ENCODE measurements at regions not wholly inside any gene's neighbourhood (a gene's known extent, or its start where the extent isn't known, plus 50 kb on each side); places are given as distances from the start of the nearest gene placed in this dataset.

DNA sequence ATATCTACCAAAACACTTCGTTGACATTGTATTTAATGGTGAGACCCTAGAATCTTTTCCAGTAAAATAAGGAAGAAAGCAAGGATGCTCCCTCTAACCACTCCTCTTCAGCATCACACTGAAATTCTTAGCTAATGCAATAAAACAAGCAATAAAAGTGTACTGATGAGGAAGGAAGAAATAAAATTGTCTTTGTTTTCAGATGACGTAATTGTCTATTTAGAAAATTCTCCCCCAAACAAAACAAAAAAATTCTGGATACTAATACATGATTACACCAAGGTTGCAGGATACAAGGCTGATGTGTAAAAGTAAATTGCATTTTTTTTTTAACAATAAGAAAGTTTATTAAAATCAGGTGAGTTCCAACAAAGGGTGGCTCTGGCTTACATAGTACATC is 205.0 kb upstream of the SSTR4 start:
- TF ChIP-seq, protein P1, sequence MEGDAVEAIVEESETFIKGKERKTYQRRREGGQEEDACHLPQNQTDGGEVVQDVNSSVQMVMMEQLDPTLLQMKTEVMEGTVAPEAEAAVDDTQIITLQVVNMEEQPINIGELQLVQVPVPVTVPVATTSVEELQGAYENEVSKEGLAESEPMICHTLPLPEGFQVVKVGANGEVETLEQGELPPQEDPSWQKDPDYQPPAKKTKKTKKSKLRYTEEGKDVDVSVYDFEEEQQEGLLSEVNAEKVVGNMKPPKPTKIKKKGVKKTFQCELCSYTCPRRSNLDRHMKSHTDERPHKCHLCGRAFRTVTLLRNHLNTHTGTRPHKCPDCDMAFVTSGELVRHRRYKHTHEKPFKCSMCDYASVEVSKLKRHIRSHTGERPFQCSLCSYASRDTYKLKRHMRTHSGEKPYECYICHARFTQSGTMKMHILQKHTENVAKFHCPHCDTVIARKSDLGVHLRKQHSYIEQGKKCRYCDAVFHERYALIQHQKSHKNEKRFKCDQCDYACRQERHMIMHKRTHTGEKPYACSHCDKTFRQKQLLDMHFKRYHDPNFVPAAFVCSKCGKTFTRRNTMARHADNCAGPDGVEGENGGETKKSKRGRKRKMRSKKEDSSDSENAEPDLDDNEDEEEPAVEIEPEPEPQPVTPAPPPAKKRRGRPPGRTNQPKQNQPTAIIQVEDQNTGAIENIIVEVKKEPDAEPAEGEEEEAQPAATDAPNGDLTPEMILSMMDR (IDR thresholded peaks at IDR 0.05), result no peak
- no peak for TF ChIP-seq ZFX (IDR thresholded peaks at IDR 0.05; ENCODE audit: borderline replicate concordance)
